BJ (cell line): ENCODE measurements at regions not wholly inside any gene's neighbourhood (a gene's known extent, or its start where the extent isn't known, plus 50 kb on each side); places are given as distances from the start of the nearest gene placed in this dataset.
A peak's percentile ranks its signal among the peaks of the same experiment; 100 is the strongest.

ENCODE experiments used
- CTCF ChIA-PET: fragments of 350-600 bp; formaldehyde crosslinking; extraction: SDS; loops from one replicate; lab custom pipeline; 2021; ENCODE audit warnings: antibody characterized with exemption, inconsistent platforms; lab: Yijun Ruan, JAX
- POLR2A ChIA-PET: fragments of 300-600 bp; sonication (Branson Sonifier 250); formaldehyde crosslinking; extraction: SDS; loops from one replicate; lab custom pipeline; 2021; ENCODE audit warnings: antibody characterized with exemption; lab: Charles Lee
- DNase-seq: peaks from one replicate; pipeline ENCODE4 v3.0.0-alpha.2; 2011; ENCODE audit warnings: low read depth
- H3K27me3 ChIP-seq: 2 replicates; pipeline ENCODE4 v1.6.0; 2011; ENCODE audit warnings: low read length; ENCODE audit not compliant: control insufficient read depth, insufficient read depth
- H3K36me3 ChIP-seq: 2 replicates; pipeline ENCODE4 v1.5.1; 2011; ENCODE audit warnings: low read length; ENCODE audit not compliant: control insufficient read depth, insufficient read depth
- H3K4me3 ChIP-seq: 2 replicates; pipeline ENCODE4 v1.5.1; 2011; ENCODE audit warnings: low read depth, mild to moderate bottlenecking, control low read depth, low read length
- CTCF ChIP-seq: IDR thresholded peaks from 2 replicates; pipeline ENCODE4 v1.5.1; 2011; ENCODE audit warnings: low read depth, mild to moderate bottlenecking, control low read depth, inconsistent platforms, low read length, moderate library complexity; ENCODE audit not compliant: insufficient read depth

GRCh38 chr13:47499358-47500150, 501.5 kb downstream of the SUCLA2 start:
- H3K4me3 ChIP-seq, result no peak overlapping the region
- CTCF ChIA-PET, result interaction anchor here (1.3 to 1.8 kb wide), 3 partner anchors 9 to 283 kb away, joined by 3 to 5 read pairs (median 3); no protein-coding TSS in a partner anchor
- POLR2A ChIA-PET, result interaction anchor here (1.0 to 1.3 kb wide), 2 partner anchors 10 to 20 kb away, joined by 3 read pairs; no protein-coding TSS in a partner anchor
- H3K27me3 ChIP-seq, result no peaks in the 10 kb centered on the region
- TF ChIP-seq CTCF, result no peak
- DNase-seq, result peak; percentile 77
- H3K36me3 ChIP-seq, result no peaks in the 10 kb centered on the region

GRCh38 chr13:47484548-47484947, 516.5 kb downstream of the SUCLA2 start:
- CTCF ChIA-PET, result interaction anchor here (1.0 kb wide), 1 partner anchor 20 kb away, joined by 3 read pairs; no protein-coding TSS in a partner anchor
- Histone ChIP-seq H3K4me3 (no peak overlapping the region), H3K27me3 (no peaks in the 10 kb centered on the region), H3K36me3 (no peaks in the 10 kb centered on the region)
- POLR2A ChIA-PET, result no interaction called here
- no peak for TF ChIP-seq CTCF
- DNase-seq, result no peak

- Histone ChIP-seq H3K36me3 (no peaks in the 10 kb centered on the region), H3K4me3 (no peak overlapping the region), H3K27me3 (no peaks in the 10 kb centered on the region)
- ChIA-PET CTCF (no interaction called here), POLR2A (no interaction called here)
- no peak for TF ChIP-seq CTCF
- no peak for DNase-seq
These were observed 519.5 kb downstream of the SUCLA2 start for GRCh38 chr13:47481536-47481935.

GRCh38 chr13:47480951-47481350, 520.1 kb downstream of the SUCLA2 start:
- H3K27me3 ChIP-seq, result no peaks in the 10 kb centered on the region
- no peak for DNase-seq
- no peak for TF ChIP-seq CTCF
- ChIA-PET CTCF (interaction anchor here (1.1 kb wide), 1 partner anchor 14 kb away, joined by 6 read pairs; no protein-coding TSS in a partner anchor), POLR2A (no interaction called here)
- H3K4me3 ChIP-seq, result no peak overlapping the region
- H3K36me3 ChIP-seq, result no peaks in the 10 kb centered on the region

GRCh38 chr13:47480121-47480520, 521.0 kb downstream of the SUCLA2 start:
- Histone ChIP-seq H3K27me3 (no peaks in the 10 kb centered on the region), H3K36me3 (no peaks in the 10 kb centered on the region), H3K4me3 (no peak overlapping the region)
- ChIA-PET POLR2A (interaction anchor here (0.6 to 0.7 kb wide), 2 partner anchors 20 to 40 kb away, joined by 3 read pairs; no protein-coding TSS in a partner anchor), CTCF (interaction anchor here (0.6 to 1.4 kb wide), 7 partner anchors 10 to 586 kb away, joined by 3 to 6 read pairs (median 3); no protein-coding TSS in a partner anchor)
- TF ChIP-seq CTCF, result no peak
- DNase-seq, result peak; percentile 67
